HCT116 (cell line): ENCODE measurements at regions not wholly inside any gene's neighbourhood (a gene's known extent, or its start where the extent isn't known, plus 50 kb on each side); places are given as distances from the start of the nearest gene placed in this dataset.

Experiments used
- ATAC-seq: fragments of 200-7000 bp; cut with Tn5 transposase; 2 replicates; pipeline ENCODE4 v1.9.1; 2020; ENCODE audit warnings: mild to moderate bottlenecking, moderate library complexity
- BruUV-seq: library from RNA; stranded (reverse); fragments of 400-500 nt; replicated peaks from 2 replicates; lab custom pipeline; 2021; lab: Mats Ljungman, UMichigan
- CTCF ChIA-PET: fragments of 300-600 bp; sonication (Branson Sonifier 250); formaldehyde crosslinking; loops from one replicate; lab custom pipeline; 2021; ENCODE audit warnings: antibody characterized with exemption; lab: Charles Lee
- POLR2A ChIA-PET: fragments of 300-600, 350-600 bp; sonication (Branson Sonifier 250); formaldehyde crosslinking; loops from one replicate; lab custom pipeline; 2021; ENCODE audit warnings: antibody characterized with exemption; lab: Charles Lee
- RAD21 ChIA-PET, 2 experiments: fragments of 300-600 bp; sonication (Branson Sonifier 250); formaldehyde crosslinking; loops; one replicate each; lab custom pipeline; 2023; ENCODE audit warnings: low total read pairs in 2 of 2; ENCODE audit not compliant: uncharacterized antibody in 2 of 2, unreplicated experiment in 2 of 2, low non-redundant PET in 1 of 2; lab: Charles Lee
- DNase-seq: peaks from one replicate; pipeline ENCODE4 v3.0.0-alpha.2; 2010; ENCODE audit warnings: low read depth, low spot score
- H2AFZ ChIP-seq: fragments of 200-600 bp; shearing (Covaris generic), sonication (generic); 2 replicates; pipeline ENCODE4 v1.6.1; 2017; ENCODE audit warnings: low read depth, mixed run types, mixed read lengths, antibody characterized with exemption, low read length; ENCODE audit not compliant: poor library complexity, severe bottlenecking
- H3K27ac ChIP-seq: 2 replicates; pipeline ENCODE4 v1.5.1; 2012; ENCODE audit warnings: low read depth, low read length
- H3K27me3 ChIP-seq: fragments of 200-600 bp; sonication (generic); 2 replicates; pipeline ENCODE4 v1.6.1; 2016; ENCODE audit warnings: mixed run types, low read length, mixed read lengths; ENCODE audit not compliant: insufficient read depth
- H3K36me3 ChIP-seq, 2 experiments: fragments of 200-500 bp in 1 of 2; fragments of 200-600 bp in 1 of 2; sonication (Bioruptor generic) in 1 of 2; sonication (generic) in 1 of 2; 2 replicates each; pipeline versions ENCODE4 v1.5.1 to v1.6.1; 2014 to 2016; ENCODE audit warnings: low read length in 2 of 2, inconsistent platforms in 1 of 2, mixed read lengths in 1 of 2, mixed run types in 1 of 2; ENCODE audit not compliant: insufficient read depth in 2 of 2, control insufficient read depth in 1 of 2
- H3K4me1 ChIP-seq, 2 experiments: fragments of 200-600 bp in 1 of 2; sonication (generic) in 1 of 2; 2 replicates each; pipeline versions ENCODE4 v1.5.1 to v1.6.1; 2012 to 2017; ENCODE audit warnings: low read length in 2 of 2, inconsistent platforms in 1 of 2, mild to moderate bottlenecking in 1 of 2, mixed read lengths in 1 of 2, mixed run types in 1 of 2, moderate library complexity in 1 of 2; ENCODE audit not compliant: insufficient read depth in 2 of 2, control insufficient read depth in 1 of 2
- H3K4me2 ChIP-seq: fragments of 200-600 bp; sonication (generic); 2 replicates; pipeline ENCODE4 v1.6.1; 2017; ENCODE audit warnings: mixed run types, low read length, mixed read lengths
- H3K4me3 ChIP-seq, 2 experiments: fragments of 200-600 bp in 1 of 2; sonication (generic) in 1 of 2; replicated peaks in 1 of 2; 2 replicates each; pipeline ENCODE4 v1.5.1; 2011 to 2016; ENCODE audit warnings: low read length in 2 of 2, control low read depth in 1 of 2, low read depth in 1 of 2, mild to moderate bottlenecking in 1 of 2, mixed read lengths in 1 of 2, mixed run types in 1 of 2
- H3K79me2 ChIP-seq: fragments of 200-600 bp; sonication (generic); 2 replicates; pipeline ENCODE4 v1.6.1; 2017; ENCODE audit warnings: mild to moderate bottlenecking, mixed run types, low read length, moderate library complexity, mixed read lengths; ENCODE audit not compliant: insufficient read depth
- H3K9ac ChIP-seq: fragments of 200-600 bp; sonication (generic); 2 replicates; pipeline ENCODE4 v1.6.1; 2016; ENCODE audit warnings: low read length, mixed read lengths
- H3K9me2 ChIP-seq: fragments of 200-600 bp; sonication (generic), shearing (Covaris generic); 2 replicates; pipeline ENCODE4 v1.6.1; 2017; ENCODE audit warnings: mixed run types, mild to moderate bottlenecking, moderate library complexity; ENCODE audit not compliant: insufficient read depth
- H3K9me3 ChIP-seq, 2 experiments: fragments of 200-500 bp in 1 of 2; fragments of 200-600 bp in 1 of 2; sonication (Bioruptor generic) in 1 of 2; sonication (generic) in 1 of 2; 2 replicates each; pipeline ENCODE4 v1.6.1; 2014 to 2017; ENCODE audit warnings: low read length in 2 of 2, mixed read lengths in 2 of 2, inconsistent platforms in 1 of 2, low read depth in 1 of 2, mild to moderate bottlenecking in 1 of 2, mixed run types in 1 of 2, moderate library complexity in 1 of 2; ENCODE audit not compliant: control insufficient read depth in 1 of 2, insufficient read depth in 1 of 2
- H4K20me1 ChIP-seq: fragments of 200-600 bp; sonication (generic), shearing (Covaris generic); 2 replicates; pipeline ENCODE4 v1.6.1; 2017; ENCODE audit warnings: mixed run types, mild to moderate bottlenecking, moderate library complexity; ENCODE audit not compliant: insufficient read depth
- ATF3 ChIP-seq: IDR thresholded peaks from 2 replicates; pipeline ENCODE4 v1.6.1; 2012
- CEBPB ChIP-seq: IDR thresholded peaks from 2 replicates; pipeline ENCODE4 v1.6.1; 2012; ENCODE audit warnings: low read depth
- CTCF ChIP-seq, 3 experiments: fragments of 200-600 bp in 1 of 3; sonication (generic) in 1 of 3; IDR thresholded peaks in 2 of 3; conservative IDR thresholded peaks in 1 of 3; 2 replicates each; pipeline ENCODE4 v1.5.1; 2012 to 2017; ENCODE audit warnings: low read depth in 2 of 3, low read length in 2 of 3, antibody characterized with exemption in 1 of 3, borderline replicate concordance in 1 of 3, control low read depth in 1 of 3, mild to moderate bottlenecking in 1 of 3, mixed read lengths in 1 of 3, mixed run types in 1 of 3, moderate library complexity in 1 of 3; ENCODE audit not compliant: insufficient read depth in 1 of 3
- EGR1 ChIP-seq: IDR thresholded peaks from 2 replicates; pipeline ENCODE4 v1.6.1; 2012; ENCODE audit warnings: low read depth
- ELF1 ChIP-seq: IDR thresholded peaks from 2 replicates; pipeline ENCODE4 v1.6.1; 2012; ENCODE audit warnings: low read depth, borderline replicate concordance
- FOSL1 ChIP-seq: IDR thresholded peaks from 2 replicates; pipeline ENCODE4 v1.6.1; 2012; ENCODE audit warnings: low read depth
- JUND ChIP-seq: IDR thresholded peaks from 2 replicates; pipeline ENCODE4 v1.6.1; 2012
- POLR2A ChIP-seq: IDR thresholded peaks from 2 replicates; pipeline ENCODE4 v1.7.0; 2011; ENCODE audit warnings: borderline replicate concordance; ENCODE audit not compliant: insufficient read depth, insufficient read length; ENCODE audit errors: extremely low read depth
- RAD21 ChIP-seq: IDR thresholded peaks from 2 replicates; pipeline ENCODE4 v1.6.1; 2012; ENCODE audit warnings: low read depth, mild to moderate bottlenecking
- SIN3A ChIP-seq: IDR thresholded peaks from 2 replicates; pipeline ENCODE4 v1.6.1; 2012; ENCODE audit warnings: low read depth
- SP1 ChIP-seq: IDR thresholded peaks from 2 replicates; pipeline ENCODE4 v1.6.1; 2012; ENCODE audit warnings: low read depth
- SRF ChIP-seq: IDR thresholded peaks from 2 replicates; pipeline ENCODE4 v1.6.1; 2012; ENCODE audit warnings: low read depth
- TCF7L2 ChIP-seq: IDR thresholded peaks from 2 replicates; pipeline ENCODE4 v1.7.0; 2011; ENCODE audit warnings: borderline replicate concordance, inconsistent platforms; ENCODE audit not compliant: insufficient read depth, insufficient read length; ENCODE audit errors: extremely low read depth
- ZBTB33 ChIP-seq: IDR thresholded peaks from 2 replicates; pipeline ENCODE4 v1.6.1; 2011; ENCODE audit warnings: mild to moderate bottlenecking, low read length, moderate library complexity; ENCODE audit not compliant: insufficient replicate concordance; ENCODE audit errors: extremely low read depth
- intact Hi-C: fragments of 100-400 bp; cut with micrococcal nuclease; formaldehyde crosslinking; loops from 2 replicates; pipeline ENCODE4 v1.10.0; 2022

GRCh38 chr2:224281374-224281773 lies 120.5 kb downstream of the FAM124B start:
- no peak overlapping the region for H2AFZ ChIP-seq
- ChIA-PET CTCF (interaction anchor here (3.9 to 5.2 kb wide), 2 partner anchors 288 to 311 kb away, joined by 122 to 170 read pairs; no protein-coding TSS in a partner anchor), POLR2A (no interaction called here), RAD21 (no interaction called here)
- H3K36me3 ChIP-seq = no peaks in the 10 kb centered on the region
- ATAC-seq (no peak), DNase-seq (no peak)
- H3K9ac ChIP-seq = no peak overlapping the region
- BruUV-seq = no TSS peak
- H3K4me1 ChIP-seq = no peaks in the 10 kb centered on the region
- H3K79me2 ChIP-seq = no peaks in the 10 kb centered on the region
- H3K4me2 ChIP-seq = no peak overlapping the region
- H4K20me1 ChIP-seq = no peaks in the 10 kb centered on the region
- H3K27me3 ChIP-seq = no peaks in the 10 kb centered on the region
- H3K9me2 ChIP-seq = no peaks in the 10 kb centered on the region
- TF ChIP-seq ELF1 (no peak), ZBTB33 (no peak), CEBPB (no peak), SIN3A (no peak), EGR1 (no peak)
- no peak overlapping the region for H3K4me3 ChIP-seq
- no peaks in the 10 kb centered on the region for H3K9me3 ChIP-seq
- intact Hi-C loops = no loop called here
- H3K27ac ChIP-seq = no peak overlapping the region

- BruUV-seq = no TSS peak
- H4K20me1 ChIP-seq = no peaks in the 10 kb centered on the region
- H2AFZ ChIP-seq = no peak overlapping the region
- no peak for DNase-seq
- no peaks in the 10 kb centered on the region for H3K36me3 ChIP-seq
- no peak overlapping the region for H3K27ac ChIP-seq
- no peaks in the 10 kb centered on the region for H3K4me1 ChIP-seq
- intact Hi-C loops = no loop called here
- ChIA-PET POLR2A (interaction anchor here (1.2 kb wide), 1 partner anchor 285 kb away, joined by 3 read pairs; no protein-coding TSS in a partner anchor), CTCF (interaction anchor here (2.0 kb wide), 1 partner anchor 309 kb away, joined by 7 read pairs; no protein-coding TSS in a partner anchor), RAD21 (no interaction called here)
- no peaks in the 10 kb centered on the region for H3K27me3 ChIP-seq
- no peaks in the 10 kb centered on the region for H3K79me2 ChIP-seq
- H3K4me2 ChIP-seq = no peak overlapping the region
- no peaks in the 10 kb centered on the region for H3K9me2 ChIP-seq
- no peak overlapping the region for H3K9ac ChIP-seq
- H3K9me3 ChIP-seq = no peaks in the 10 kb centered on the region
- no peak overlapping the region for H3K4me3 ChIP-seq
- ATAC-seq = no peak
- TF ChIP-seq ATF3 (no peak), FOSL1 (no peak), CTCF (IDR thresholded peaks at IDR 0.05 in 2 of 3, conservative IDR thresholded peaks at IDR 0.05 in 1 of 3; ENCODE audit: borderline replicate concordance in 1 of 3, insufficient read depth in 1 of 3, low read depth in 2 of 3, low read length in 2 of 3) (no peak), SP1 (no peak), SRF (no peak), SIN3A (no peak), JUND (no peak), POLR2A (no peak), TCF7L2 (no peak), ELF1 (no peak), RAD21 (no peak)
Observed at GRCh38 chr2:224278531-224278930, 123.4 kb downstream of the FAM124B start.
